ENCODE measurements at regions not wholly inside any gene's neighbourhood (a gene's known extent, or its start where the extent isn't known, plus 50 kb on each side); places are given as distances from the start of the nearest gene placed in this dataset.
A peak's percentile ranks its signal among the peaks of the same experiment; 100 is the strongest.

DNA sequence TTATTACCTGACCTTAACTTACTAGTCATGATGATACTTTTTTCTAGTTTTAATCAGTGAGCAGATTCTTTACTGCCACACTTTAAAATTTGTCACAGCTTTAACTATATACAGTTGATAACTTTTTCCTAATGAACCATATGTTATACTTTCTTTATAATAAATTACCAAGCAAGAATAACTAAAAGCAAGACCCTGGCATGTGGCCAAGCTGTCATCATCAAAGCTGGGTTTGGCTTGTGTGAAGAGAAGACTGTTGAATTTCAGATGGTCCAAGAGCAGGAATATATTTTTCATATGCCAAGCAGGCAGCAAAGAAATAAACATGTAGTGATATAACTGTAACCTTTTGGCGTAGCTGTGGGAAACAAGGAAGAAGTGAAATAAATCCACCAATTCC lies 93.5 kb downstream of the PUS7L start:
- DNase-seq, result peak; percentile 27

- DNase-seq, result no peak
Measured at GRCh38 chr12:43662736-43663135, 95.9 kb downstream of the PUS7L start.

GRCh38 chr12:43655586-43655985 lies 103.0 kb downstream of the PUS7L start:
- peak; percentile 10 for DNase-seq

GRCh38 chr12:43653917-43654316 lies 101.9 kb upstream of the ADAMTS20 start:
- DNase-seq, result peak; percentile 99

DNA sequence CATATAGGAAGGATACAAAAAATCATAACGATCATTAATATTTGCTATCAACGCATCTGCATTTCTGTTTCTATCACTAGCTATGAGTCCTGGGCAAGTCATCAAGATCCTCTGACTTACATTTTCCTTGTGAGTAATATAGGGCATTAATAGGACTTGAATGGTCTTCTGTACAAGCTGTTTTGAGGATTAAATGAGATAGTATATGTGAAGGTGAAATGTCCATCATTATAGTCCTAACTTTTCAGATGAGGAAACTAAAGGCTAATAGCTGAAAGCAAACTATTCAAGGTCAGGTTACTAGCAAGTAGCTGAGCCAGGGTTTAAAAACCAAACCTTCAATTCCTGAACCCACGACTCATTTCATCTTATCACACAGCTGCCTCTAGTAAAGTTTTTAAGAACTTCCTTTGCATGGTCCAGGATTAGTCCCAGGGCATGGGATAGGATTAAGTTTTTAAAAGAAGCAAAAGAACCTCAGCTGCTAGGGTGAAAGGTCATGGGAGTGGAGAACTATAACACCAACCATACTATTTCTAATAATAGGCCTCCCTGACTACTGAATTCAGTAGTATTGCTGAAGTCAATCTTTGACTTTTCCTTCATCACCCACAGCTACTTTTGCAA lies 101.4 kb upstream of the ADAMTS20 start:
- peak; percentile 76 for DNase-seq

DNA sequence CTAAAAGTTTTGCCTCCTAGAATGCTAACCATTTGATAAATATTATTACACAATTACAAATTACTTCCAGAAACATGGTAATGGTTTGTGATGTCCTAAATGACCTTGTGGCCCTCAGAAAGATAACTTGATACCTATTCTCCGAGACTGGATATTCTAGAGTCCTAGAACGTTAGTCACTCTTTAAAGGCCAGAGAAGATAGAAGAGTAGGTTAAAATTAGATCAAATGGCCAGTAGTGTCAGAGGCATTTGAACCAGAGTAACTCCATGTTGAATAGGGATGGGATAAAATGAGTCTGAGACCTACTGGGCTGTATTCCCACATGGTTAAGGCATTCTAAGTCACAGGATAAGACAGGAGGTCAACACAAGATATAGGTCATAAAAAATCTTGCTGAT lies 96.6 kb upstream of the ADAMTS20 start:
- no peak for DNase-seq

DNA sequence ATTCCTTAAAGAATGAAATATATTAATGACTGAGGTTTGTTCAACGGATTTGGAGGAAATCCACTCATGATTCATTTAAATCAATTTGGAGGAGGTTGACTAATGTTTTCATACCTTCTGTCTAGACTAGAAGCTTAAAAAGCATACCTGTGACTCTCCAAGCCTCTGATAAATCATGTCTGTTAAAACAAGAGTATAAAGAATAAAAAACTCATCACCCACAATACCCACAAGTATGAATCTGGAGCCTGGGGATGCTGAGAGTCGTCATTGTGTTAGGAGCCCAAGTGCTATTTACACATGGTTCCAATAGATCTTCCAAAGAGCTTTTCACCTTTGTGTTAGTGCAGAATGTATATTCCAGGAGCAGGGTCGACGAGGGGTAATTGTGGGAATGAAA lies 86.8 kb upstream of the ADAMTS20 start:
- peak; percentile 86 for DNase-seq

GRCh38 chr12:43636725-43637463 lies 84.9 kb upstream of the ADAMTS20 start:
- DNase-seq, result no peak

DNA sequence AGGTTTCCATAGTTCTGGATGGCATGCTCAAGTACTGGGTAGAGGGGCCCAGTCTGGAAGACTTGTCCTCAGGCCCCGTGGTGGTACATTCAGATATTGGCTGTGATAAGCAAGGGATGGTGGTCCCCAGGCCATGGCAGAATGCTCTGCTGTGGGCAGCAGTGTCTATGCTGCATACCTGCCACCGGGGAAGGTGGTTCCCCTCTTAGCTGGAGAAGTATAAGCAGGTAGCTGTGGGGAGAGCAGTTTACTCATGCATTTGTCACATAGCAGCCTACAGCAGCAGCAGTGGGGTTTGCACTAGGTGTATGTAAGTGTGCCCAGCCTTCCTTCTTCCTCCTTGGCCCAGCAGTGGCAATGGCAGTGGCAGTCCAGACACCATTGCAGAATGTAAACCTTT lies 69.3 kb upstream of the ADAMTS20 start:
- DNase-seq, result no peak

- no peak for DNase-seq
Measured at GRCh38 chr12:43602738-43603137, 50.7 kb upstream of the ADAMTS20 start.

Measured in NCI-H69 (cell line).